ENCODE measurements at regions not wholly inside any gene's neighbourhood (a gene's known extent, or its start where the extent isn't known, plus 50 kb on each side); places are given as distances from the start of the nearest gene placed in this dataset.

DNA sequence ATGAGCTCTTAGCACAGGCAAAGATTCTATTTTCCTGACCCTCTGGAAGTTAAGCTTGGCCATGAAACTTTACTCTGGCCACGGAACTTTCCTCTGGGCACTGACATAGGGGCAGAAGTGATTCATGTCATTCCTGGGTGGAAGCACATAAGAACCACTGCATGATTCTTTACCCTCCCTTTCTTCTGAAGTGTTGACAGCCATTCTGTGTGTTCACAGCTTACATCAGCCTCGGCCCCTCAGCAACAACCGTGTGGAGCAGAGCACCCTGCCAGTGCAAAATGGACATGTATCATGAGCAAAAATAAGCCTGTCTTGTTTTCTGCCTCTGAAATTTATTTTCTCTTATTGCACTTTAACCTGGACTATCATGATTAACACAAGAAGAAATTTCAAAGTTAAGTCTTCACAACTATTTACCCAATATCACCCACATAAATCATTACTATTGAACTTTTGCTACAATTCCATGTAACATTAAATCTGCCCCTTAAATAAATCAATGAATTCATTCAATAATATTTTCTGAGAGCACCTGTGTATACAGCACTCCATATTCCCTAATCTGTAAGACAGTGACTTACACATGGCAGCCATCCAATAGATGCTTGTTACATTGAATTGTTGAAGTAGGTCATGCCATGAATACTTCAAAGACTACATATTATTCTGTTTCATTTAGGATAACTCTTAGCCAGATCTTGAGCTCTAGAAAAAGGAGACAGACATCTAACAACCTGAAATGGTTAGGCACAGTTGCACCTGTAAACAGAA is 531.9 kb downstream of the IRS1 start:
- no TSS peak for BruUV-seq (replicated peaks)
- intact Hi-C loops (cut with micrococcal nuclease) = no loop called here
- Mint-ChIP-seq H3K4me1 (ENCODE audit: insufficient read depth, unreplicated experiment) (peaks cover 6% of the 10 kb centered on the region), H3K27me3 (ENCODE audit: insufficient read depth, unreplicated experiment) (no peaks in the 10 kb centered on the region), H3K9me3 (ENCODE audit: unreplicated experiment) (no peaks in the 10 kb centered on the region), H3K4me3 (ENCODE audit: unreplicated experiment) (no peak overlapping the region), H3K36me3 (ENCODE audit: insufficient read depth, unreplicated experiment) (no peaks in the 10 kb centered on the region), H3K27ac (ENCODE audit: low read depth, unreplicated experiment) (no peak overlapping the region)
- POLR2A ChIA-PET = interaction anchor here (1.5 kb wide), 1 partner anchor 25 kb away, joined by 3 read pairs; no protein-coding TSS in a partner anchor
- no peak for DNase-seq (ENCODE audit: unreplicated experiment)
- TF ChIP-seq, protein P1, sequence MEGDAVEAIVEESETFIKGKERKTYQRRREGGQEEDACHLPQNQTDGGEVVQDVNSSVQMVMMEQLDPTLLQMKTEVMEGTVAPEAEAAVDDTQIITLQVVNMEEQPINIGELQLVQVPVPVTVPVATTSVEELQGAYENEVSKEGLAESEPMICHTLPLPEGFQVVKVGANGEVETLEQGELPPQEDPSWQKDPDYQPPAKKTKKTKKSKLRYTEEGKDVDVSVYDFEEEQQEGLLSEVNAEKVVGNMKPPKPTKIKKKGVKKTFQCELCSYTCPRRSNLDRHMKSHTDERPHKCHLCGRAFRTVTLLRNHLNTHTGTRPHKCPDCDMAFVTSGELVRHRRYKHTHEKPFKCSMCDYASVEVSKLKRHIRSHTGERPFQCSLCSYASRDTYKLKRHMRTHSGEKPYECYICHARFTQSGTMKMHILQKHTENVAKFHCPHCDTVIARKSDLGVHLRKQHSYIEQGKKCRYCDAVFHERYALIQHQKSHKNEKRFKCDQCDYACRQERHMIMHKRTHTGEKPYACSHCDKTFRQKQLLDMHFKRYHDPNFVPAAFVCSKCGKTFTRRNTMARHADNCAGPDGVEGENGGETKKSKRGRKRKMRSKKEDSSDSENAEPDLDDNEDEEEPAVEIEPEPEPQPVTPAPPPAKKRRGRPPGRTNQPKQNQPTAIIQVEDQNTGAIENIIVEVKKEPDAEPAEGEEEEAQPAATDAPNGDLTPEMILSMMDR (IDR thresholded peaks at IDR 0.05; ENCODE audit: unreplicated experiment) = no peak
- CTCF ChIA-PET = interaction anchor here (1.2 kb wide), 1 partner anchor 85 kb away, joined by 3 read pairs; no protein-coding TSS in a partner anchor

DNA sequence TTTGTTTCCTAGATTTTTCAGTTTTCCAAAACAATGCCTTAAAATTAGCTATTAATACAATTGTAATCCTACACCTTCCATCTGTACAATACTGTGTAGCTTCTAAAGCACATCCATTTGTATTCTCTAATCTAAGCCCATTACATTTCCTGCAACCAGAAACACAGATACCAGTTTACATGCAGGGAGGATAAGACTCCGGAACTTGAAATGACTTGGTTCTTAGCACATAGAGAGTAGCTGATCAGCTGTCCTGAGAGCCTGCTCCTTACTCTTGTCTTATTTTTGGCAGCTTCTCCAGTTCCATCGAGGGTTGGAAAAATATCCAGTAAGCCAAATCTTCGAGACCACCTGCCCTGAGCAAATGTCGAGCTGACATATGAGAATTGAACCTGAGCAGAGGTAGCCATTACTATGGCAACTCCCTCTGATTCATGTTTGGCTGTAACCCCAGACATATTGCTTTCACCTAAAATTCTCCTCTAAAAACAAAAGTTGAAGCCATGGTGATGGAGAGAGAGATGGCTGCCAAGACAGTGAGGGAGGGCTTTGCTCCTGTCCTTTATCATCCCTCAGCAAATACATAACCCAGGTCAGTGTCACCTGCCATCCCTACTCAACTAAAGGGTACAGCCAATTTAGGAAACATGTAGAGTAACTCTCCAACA is 542.8 kb downstream of the IRS1 start:
- H3K4me3 Mint-ChIP-seq (ENCODE audit: unreplicated experiment) = no peak overlapping the region
- ChIA-PET CTCF (interaction anchor here (0.7 kb wide), 2 partner anchors 10 to 42 kb away, joined by 3 read pairs; no protein-coding TSS in a partner anchor), POLR2A (interaction anchor here (0.6 to 1.0 kb wide), 3 partner anchors 10 to 547 kb away, joined by 3 read pairs; no protein-coding TSS in a partner anchor)
- H3K27ac Mint-ChIP-seq (ENCODE audit: low read depth, unreplicated experiment) = no peak overlapping the region
- TF ChIP-seq, protein P1 (IDR thresholded peaks at IDR 0.05; ENCODE audit: unreplicated experiment) = no peak
- no peaks in the 10 kb centered on the region for H3K36me3 Mint-ChIP-seq (ENCODE audit: insufficient read depth, unreplicated experiment)
- no peaks in the 10 kb centered on the region for H3K27me3 Mint-ChIP-seq (ENCODE audit: insufficient read depth, unreplicated experiment)
- no TSS peak for BruUV-seq (replicated peaks)
- no peaks in the 10 kb centered on the region for H3K4me1 Mint-ChIP-seq (ENCODE audit: insufficient read depth, unreplicated experiment)
- no peak for DNase-seq (ENCODE audit: unreplicated experiment)
- peaks cover 13% of the 10 kb centered on the region for H3K9me3 Mint-ChIP-seq (ENCODE audit: unreplicated experiment)
- intact Hi-C loops (cut with micrococcal nuclease) = no loop called here

DNA sequence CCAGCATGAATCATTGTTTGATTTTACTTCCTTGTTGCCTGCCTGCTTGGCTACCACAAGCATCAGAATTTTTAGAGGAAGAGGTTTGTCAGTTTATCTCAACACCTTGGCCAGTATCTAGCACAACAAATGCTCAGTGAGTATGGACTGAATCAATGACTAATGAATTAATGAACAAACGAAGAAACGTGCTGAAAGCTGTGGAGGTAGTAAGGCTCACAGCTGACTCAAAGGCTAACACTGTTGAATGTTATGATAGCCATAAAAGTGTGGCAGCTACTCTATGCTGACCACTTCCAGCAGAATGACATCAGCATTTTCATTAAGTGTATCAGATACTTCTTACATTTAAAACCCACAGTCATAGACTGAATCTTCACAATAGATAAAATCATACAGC is 543.4 kb downstream of the IRS1 start:
- H3K4me3 Mint-ChIP-seq (ENCODE audit: unreplicated experiment) = no peak overlapping the region
- intact Hi-C loops (cut with micrococcal nuclease) = no loop called here
- H3K4me1 Mint-ChIP-seq (ENCODE audit: insufficient read depth, unreplicated experiment) = no peaks in the 10 kb centered on the region
- H3K27ac Mint-ChIP-seq (ENCODE audit: low read depth, unreplicated experiment) = no peak overlapping the region
- POLR2A ChIA-PET = interaction anchor here (0.6 to 0.9 kb wide), 2 partner anchors 9 to 548 kb away, joined by 3 read pairs; no protein-coding TSS in a partner anchor
- no peaks in the 10 kb centered on the region for H3K27me3 Mint-ChIP-seq (ENCODE audit: insufficient read depth, unreplicated experiment)
- CTCF ChIA-PET = interaction anchor here (0.7 kb wide), 1 partner anchor 9 kb away, joined by 3 read pairs; no protein-coding TSS in a partner anchor
- TF ChIP-seq, protein P1 (IDR thresholded peaks at IDR 0.05; ENCODE audit: unreplicated experiment) = no peak
- DNase-seq (ENCODE audit: unreplicated experiment) = no peak
- no peaks in the 10 kb centered on the region for H3K36me3 Mint-ChIP-seq (ENCODE audit: insufficient read depth, unreplicated experiment)
- H3K9me3 Mint-ChIP-seq (ENCODE audit: unreplicated experiment) = peaks cover 10% of the 10 kb centered on the region
- BruUV-seq (replicated peaks) = no TSS peak

DNA sequence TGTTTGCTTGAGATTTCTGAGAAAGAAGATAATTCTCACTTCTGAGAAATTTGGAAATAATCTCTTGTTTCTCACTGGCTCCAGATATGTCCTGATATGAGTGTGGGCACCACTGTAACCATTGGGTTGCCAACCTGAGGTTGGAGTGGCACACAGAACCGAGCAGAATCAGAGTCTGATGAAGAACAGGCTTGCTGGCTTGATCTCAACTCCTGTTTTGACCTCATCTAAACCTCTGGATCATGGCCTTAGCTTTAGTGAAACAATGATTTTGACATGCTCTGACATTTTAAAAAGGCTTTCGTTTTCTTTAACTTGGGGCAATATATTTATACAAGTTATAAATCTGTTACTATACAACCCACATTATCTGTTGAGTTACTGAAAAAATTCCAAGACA is 548.0 kb downstream of the IRS1 start:
- no TSS peak for BruUV-seq (replicated peaks)
- H3K4me1 Mint-ChIP-seq (ENCODE audit: insufficient read depth, unreplicated experiment) = peaks cover 7% of the 10 kb centered on the region
- H3K4me3 Mint-ChIP-seq (ENCODE audit: unreplicated experiment) = no peak overlapping the region
- no peaks in the 10 kb centered on the region for H3K9me3 Mint-ChIP-seq (ENCODE audit: unreplicated experiment)
- intact Hi-C loops (cut with micrococcal nuclease) = no loop called here
- CTCF ChIA-PET = no interaction called here
- H3K27me3 Mint-ChIP-seq (ENCODE audit: insufficient read depth, unreplicated experiment) = no peaks in the 10 kb centered on the region
- POLR2A ChIA-PET = no interaction called here
- DNase-seq (ENCODE audit: unreplicated experiment) = no peak
- TF ChIP-seq, protein P1 (IDR thresholded peaks at IDR 0.05; ENCODE audit: unreplicated experiment) = no peak
- no peak overlapping the region for H3K27ac Mint-ChIP-seq (ENCODE audit: low read depth, unreplicated experiment)
- H3K36me3 Mint-ChIP-seq (ENCODE audit: insufficient read depth, unreplicated experiment) = no peaks in the 10 kb centered on the region

All from MCF 10A (cell line).